ENCODE measurements at regions not wholly inside any gene's neighbourhood (a gene's known extent, or its start where the extent isn't known, plus 50 kb on each side); places are given as distances from the start of the nearest gene placed in this dataset.

- TF ChIP-seq CTCF (IDR thresholded peaks at IDR 0.05 in 2 of 3, conservative IDR thresholded peaks at IDR 0.05 in 1 of 3; ENCODE audit: control insufficient read depth in 2 of 3, extremely low read depth in 1 of 3, insufficient read depth in 1 of 3, low read depth in 3 of 3, low read length in 3 of 3) (no peak), JUNB (IDR thresholded peaks at IDR 0.05) (no peak), BHLHE40 (IDR thresholded peaks at IDR 0.05; ENCODE audit: borderline replicate concordance in 1 of 2, low read depth in 2 of 2, low read length in 1 of 2) (no peak), YY1 (IDR thresholded peaks at IDR 0.05; ENCODE audit: low read depth, low read length) (no peak), POLR2A (IDR thresholded peaks at IDR 0.05; ENCODE audit: low read depth, low read length) (no peak), POLR2AphosphoS5 (IDR thresholded peaks at IDR 0.05; ENCODE audit: low read length) (no peak)
Observed at GRCh38 chr7:109503421-109503820, 933.7 kb downstream of the DNAJB9 start.
